ENCODE measurements at regions not wholly inside any gene's neighbourhood (a gene's known extent, or its start where the extent isn't known, plus 50 kb on each side); places are given as distances from the start of the nearest gene placed in this dataset.
A peak's percentile ranks its signal among the peaks of the same experiment; 100 is the strongest.

DNA sequence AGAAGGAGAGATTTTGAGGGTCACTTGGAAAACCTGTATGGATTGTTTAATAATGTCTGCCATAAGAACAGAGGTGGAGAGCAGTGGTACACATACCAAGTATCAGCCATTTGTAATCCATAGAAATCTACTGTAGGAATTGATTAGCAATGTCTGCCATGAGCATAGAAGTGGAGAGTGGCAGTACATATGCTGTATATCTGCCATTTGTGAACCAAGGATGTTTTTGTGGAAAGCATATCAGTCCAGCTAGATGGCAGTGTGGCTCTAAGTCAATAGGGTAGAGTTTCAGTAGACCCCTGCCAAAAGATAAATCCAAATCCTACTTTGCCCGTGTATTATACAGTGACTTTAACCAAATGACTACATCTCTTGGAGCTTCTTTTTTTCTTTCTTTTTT, 82.9 kb upstream of the SEZ6L start:
- no peak overlapping the region for H2BK12ac ChIP-seq (ENCODE audit: insufficient read length, low read depth, low read length)
- no peaks in the 10 kb centered on the region for H3K4me1 Mint-ChIP-seq
- H4K20me1 ChIP-seq (ENCODE audit: control insufficient read depth, insufficient read depth, insufficient read length) = no peaks in the 10 kb centered on the region
- no peaks in the 10 kb centered on the region for H3K79me2 ChIP-seq (ENCODE audit: insufficient read depth, low read length)
- H3K27ac Mint-ChIP-seq = no peak overlapping the region
- no peak overlapping the region for H2BK5ac ChIP-seq (ENCODE audit: insufficient read length, low read length)
- no peak overlapping the region for H3T11ph ChIP-seq (ENCODE audit: low read length)
- H3K4me2 ChIP-seq (ENCODE audit: insufficient read depth, insufficient read length, low read length) = no peak overlapping the region
- no peak overlapping the region for H4K5ac ChIP-seq (ENCODE audit: insufficient read length, low read depth, low read length)
- H3K9me3 Mint-ChIP-seq = no peaks in the 10 kb centered on the region
- H3K4me3 Mint-ChIP-seq = no peak overlapping the region
- DNase-seq = no peak
- no peaks in the 10 kb centered on the region for H3K4me1 ChIP-seq (ENCODE audit: insufficient read depth, low read length)
- H3K4ac ChIP-seq (ENCODE audit: low read depth, low read length) = no peak overlapping the region
- no peak overlapping the region for H3K56ac ChIP-seq (ENCODE audit: insufficient read length, low read depth, low read length)
- H3K27me3 Mint-ChIP-seq (ENCODE audit: low read depth) = peaks cover 11% of the 10 kb centered on the region; the same call in 1 of the 2 replicates
- H3K14ac ChIP-seq (ENCODE audit: insufficient read depth, low read length) = no peak overlapping the region
- H2AFZ ChIP-seq (ENCODE audit: low read length) = no peak overlapping the region
- H3K9me3 ChIP-seq (ENCODE audit: control insufficient read depth, low read depth, low read length) = no peaks in the 10 kb centered on the region
- H3K36me3 Mint-ChIP-seq (ENCODE audit: insufficient read depth in 1 of 3, low read depth in 3 of 3) = no peaks in the 10 kb centered on the region
- no peak overlapping the region for H2AK5ac ChIP-seq (ENCODE audit: insufficient read length, low read length)
- no peak overlapping the region for H2BK20ac ChIP-seq (ENCODE audit: low read depth, low read length, poor library complexity, severe bottlenecking)
- no peak overlapping the region for H3K23ac ChIP-seq (ENCODE audit: insufficient read length, low read depth, low read length)
- WGBS (ENCODE audit: extremely low coverage, insufficient read length, low lambda C conversion rate) = no CpG with 5 or more reads among the region's 1 CpG
- H2BK15ac ChIP-seq (ENCODE audit: low read depth, low read length) = no peak overlapping the region
- H3K27ac ChIP-seq (ENCODE audit: insufficient read length, low read depth, low read length) = no peak overlapping the region
- TF ChIP-seq CTCF (conservative IDR thresholded peaks at IDR 0.05) = peak; percentile 34; the same call in 1 of the 3 replicates
- no peaks in the 10 kb centered on the region; the same call in 1 of the 2 replicates for H3K27me3 ChIP-seq (ENCODE audit: insufficient read depth, low read length)
- H4K8ac ChIP-seq (replicated peaks; ENCODE audit: insufficient read length, low read depth, low read length) = no peak overlapping the region
- no peak overlapping the region for H4K91ac ChIP-seq (ENCODE audit: insufficient read length, low read depth, low read length)
- no peaks in the 10 kb centered on the region for H3K23me2 ChIP-seq (ENCODE audit: insufficient read length, low read depth, low read length, poor library complexity, severe bottlenecking)
- no peak overlapping the region for H2BK120ac ChIP-seq (ENCODE audit: low read depth, low read length, poor library complexity, severe bottlenecking)
- no peak overlapping the region for H3K18ac ChIP-seq (ENCODE audit: insufficient read length, low read depth, low read length)
- no peaks in the 10 kb centered on the region for H3K79me1 ChIP-seq (ENCODE audit: insufficient read depth, low read depth, low read length, poor library complexity, severe bottlenecking)
- H3K9ac ChIP-seq (ENCODE audit: extremely low read depth, insufficient read length, low read length) = no peak overlapping the region

Data from H9 (cell line).